ENCODE measurements at regions not wholly inside any gene's neighbourhood (a gene's known extent, or its start where the extent isn't known, plus 50 kb on each side); places are given as distances from the start of the nearest gene placed in this dataset.

DNA sequence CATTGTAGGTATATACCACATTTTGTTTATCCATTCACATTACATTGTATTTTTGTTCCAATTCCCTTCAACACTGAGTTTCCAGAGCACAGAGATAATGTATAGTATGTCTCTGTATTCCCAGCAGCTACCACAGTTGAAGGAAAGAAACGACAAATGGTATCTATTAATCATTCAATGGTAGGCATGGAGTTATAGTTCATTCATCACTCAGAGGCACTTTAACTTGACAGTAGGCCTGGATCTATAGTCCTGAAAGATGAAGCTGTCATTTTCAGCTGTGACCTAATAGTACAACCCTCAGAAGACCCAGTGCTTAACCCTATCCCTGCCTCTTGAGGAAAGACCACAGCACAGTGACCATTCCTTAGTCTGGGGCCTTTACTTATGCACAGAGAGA lies 163.0 kb upstream of the TMTC4 start:
- TF ChIP-seq, protein P1, sequence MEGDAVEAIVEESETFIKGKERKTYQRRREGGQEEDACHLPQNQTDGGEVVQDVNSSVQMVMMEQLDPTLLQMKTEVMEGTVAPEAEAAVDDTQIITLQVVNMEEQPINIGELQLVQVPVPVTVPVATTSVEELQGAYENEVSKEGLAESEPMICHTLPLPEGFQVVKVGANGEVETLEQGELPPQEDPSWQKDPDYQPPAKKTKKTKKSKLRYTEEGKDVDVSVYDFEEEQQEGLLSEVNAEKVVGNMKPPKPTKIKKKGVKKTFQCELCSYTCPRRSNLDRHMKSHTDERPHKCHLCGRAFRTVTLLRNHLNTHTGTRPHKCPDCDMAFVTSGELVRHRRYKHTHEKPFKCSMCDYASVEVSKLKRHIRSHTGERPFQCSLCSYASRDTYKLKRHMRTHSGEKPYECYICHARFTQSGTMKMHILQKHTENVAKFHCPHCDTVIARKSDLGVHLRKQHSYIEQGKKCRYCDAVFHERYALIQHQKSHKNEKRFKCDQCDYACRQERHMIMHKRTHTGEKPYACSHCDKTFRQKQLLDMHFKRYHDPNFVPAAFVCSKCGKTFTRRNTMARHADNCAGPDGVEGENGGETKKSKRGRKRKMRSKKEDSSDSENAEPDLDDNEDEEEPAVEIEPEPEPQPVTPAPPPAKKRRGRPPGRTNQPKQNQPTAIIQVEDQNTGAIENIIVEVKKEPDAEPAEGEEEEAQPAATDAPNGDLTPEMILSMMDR (IDR thresholded peaks at IDR 0.05) = no peak
- no peak for TF ChIP-seq POLR2A (IDR thresholded peaks at IDR 0.05)
